Sigmoid colon (tissue), 6 donors: ENCODE measurements at regions not wholly inside any gene's neighbourhood (a gene's known extent, or its start where the extent isn't known, plus 50 kb on each side); places are given as distances from the start of the nearest gene placed in this dataset.

Experiments
- DNase-seq: peaks from one replicate; pipeline ENCODE4 v3.0.0-alpha.2; 2019
- H3K27ac ChIP-seq, 4 donors: fragments of 200-600 bp; sonication (generic); one replicate each; pipeline ENCODE4 v1.5.1; 2016 to 2019; ENCODE audit warnings: mild to moderate bottlenecking in 1 of 4
- H3K27me3 ChIP-seq, 3 donors: fragments of 200-600 bp; sonication (generic); one replicate each; pipeline ENCODE4 v1.5.1; 2019; ENCODE audit warnings: mild to moderate bottlenecking in 1 of 3
- H3K36me3 ChIP-seq, 4 donors: fragments of 200-600 bp; sonication (generic); one replicate each; pipeline ENCODE4 v1.5.1; 2016 to 2019
- H3K4me1 ChIP-seq, 4 donors: fragments of 200-600 bp; sonication (generic); one replicate each; pipeline ENCODE4 v1.5.1; 2017 to 2019
- H3K4me3 ChIP-seq, 4 donors: fragments of 200-600 bp; sonication (generic); one replicate each; pipeline ENCODE4 v1.5.1; 2017 to 2019; ENCODE audit warnings: mild to moderate bottlenecking in 2 of 4, moderate library complexity in 1 of 4
- H3K9me3 ChIP-seq, 4 donors: fragments of 200-600 bp in 3 of 4; sonication (generic) in 3 of 4; one replicate each; pipeline versions ENCODE4 v1.5.1 to v1.6.1; 2013 to 2019
- EP300 ChIP-seq, 4 donors: sonication (generic); formaldehyde crosslinking; IDR thresholded peaks; one replicate each; pipeline ENCODE4 v1.6.1; 2017; ENCODE audit warnings: antibody characterized with exemption in 4 of 4
- POLR2A ChIP-seq, 2 donors: fragments of 450-650 bp; IDR thresholded peaks; one replicate each; pipeline ENCODE4 v1.6.1; 2016; ENCODE audit warnings: antibody characterized with exemption in 2 of 2, mild to moderate bottlenecking in 2 of 2, moderate library complexity in 2 of 2
- POLR2AphosphoS5 ChIP-seq, 4 donors: sonication (generic); formaldehyde crosslinking; IDR thresholded peaks; one replicate each; pipeline ENCODE4 v1.6.1; 2017; ENCODE audit warnings: antibody characterized with exemption in 4 of 4
- WGBS, 2 donors: extraction: QIAGEN DNeasy Blood & Tissue Kit; methylation state at CpG; one replicate each; pipeline ENCODE4 v1.1.7; 2013; 5-methylcytosine and 5-hydroxymethylcytosine counted together
- intact Hi-C: fragments of 100-400 bp; cut with DNase I; formaldehyde crosslinking; loops from one replicate; pipeline ENCODE4 v1.15.1; 2023
- TF ChIP-seq, protein P1 (sequence below), 4 experiments: fragments of 450-650 bp in 3 of 4; fragments of 200-600 bp in 1 of 4; IDR thresholded peaks; one replicate each; pipeline ENCODE4 v1.5.1; 2016 to 2019; ENCODE audit warnings: antibody characterized with exemption in 4 of 4, mild to moderate bottlenecking in 3 of 4, moderate library complexity in 2 of 4
- donor health status: healthy with polysubstance abuse.
- donor health status: healthy.

DNA sequence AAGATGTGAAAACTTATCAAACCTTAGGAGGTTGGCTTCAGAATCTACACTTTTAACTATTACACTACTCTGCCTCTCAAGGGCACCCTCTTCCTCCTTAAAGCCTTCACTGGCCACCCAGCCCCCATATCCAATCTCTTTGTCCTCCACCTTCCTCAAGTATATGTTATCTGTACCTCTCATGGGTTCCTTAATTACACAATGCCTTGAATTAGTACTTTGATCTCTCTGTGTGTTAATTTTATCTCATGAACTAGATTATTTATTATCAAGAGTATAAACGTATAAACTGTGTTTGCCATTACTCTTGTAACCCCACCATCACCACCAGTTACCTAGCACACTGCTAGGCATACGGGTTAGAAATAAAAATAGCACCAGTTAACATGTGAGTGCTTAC lies 83.3 kb downstream of the NCR2 start:
- no peak for TF ChIP-seq POLR2AphosphoS5 (IDR thresholded peaks at IDR 0.05)
- TF ChIP-seq POLR2A (IDR thresholded peaks at IDR 0.05), result no peak
- TF ChIP-seq, protein P1, sequence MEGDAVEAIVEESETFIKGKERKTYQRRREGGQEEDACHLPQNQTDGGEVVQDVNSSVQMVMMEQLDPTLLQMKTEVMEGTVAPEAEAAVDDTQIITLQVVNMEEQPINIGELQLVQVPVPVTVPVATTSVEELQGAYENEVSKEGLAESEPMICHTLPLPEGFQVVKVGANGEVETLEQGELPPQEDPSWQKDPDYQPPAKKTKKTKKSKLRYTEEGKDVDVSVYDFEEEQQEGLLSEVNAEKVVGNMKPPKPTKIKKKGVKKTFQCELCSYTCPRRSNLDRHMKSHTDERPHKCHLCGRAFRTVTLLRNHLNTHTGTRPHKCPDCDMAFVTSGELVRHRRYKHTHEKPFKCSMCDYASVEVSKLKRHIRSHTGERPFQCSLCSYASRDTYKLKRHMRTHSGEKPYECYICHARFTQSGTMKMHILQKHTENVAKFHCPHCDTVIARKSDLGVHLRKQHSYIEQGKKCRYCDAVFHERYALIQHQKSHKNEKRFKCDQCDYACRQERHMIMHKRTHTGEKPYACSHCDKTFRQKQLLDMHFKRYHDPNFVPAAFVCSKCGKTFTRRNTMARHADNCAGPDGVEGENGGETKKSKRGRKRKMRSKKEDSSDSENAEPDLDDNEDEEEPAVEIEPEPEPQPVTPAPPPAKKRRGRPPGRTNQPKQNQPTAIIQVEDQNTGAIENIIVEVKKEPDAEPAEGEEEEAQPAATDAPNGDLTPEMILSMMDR (IDR thresholded peaks at IDR 0.05), result no peak
- TF ChIP-seq EP300 (IDR thresholded peaks at IDR 0.05), result no peak
- intact Hi-C loops, result no loop called here
- H3K27me3 ChIP-seq, result peaks cover 0 to 10% (median 7%) of the 10 kb centered on the region in 3 donors
- H3K4me1 ChIP-seq, result peaks cover 0 to 5% (median 2%) of the 10 kb centered on the region in 4 donors
- no peaks in the 10 kb centered on the region for H3K36me3 ChIP-seq
- 10 to 71% methylated on average over 2 of the region's 2 CpGs for WGBS, 2 donors
- no peak overlapping the region for H3K4me3 ChIP-seq
- H3K9me3 ChIP-seq, result no peaks in the 10 kb centered on the region
- H3K27ac ChIP-seq, result no peak overlapping the region
- DNase-seq, result no peak

DNA sequence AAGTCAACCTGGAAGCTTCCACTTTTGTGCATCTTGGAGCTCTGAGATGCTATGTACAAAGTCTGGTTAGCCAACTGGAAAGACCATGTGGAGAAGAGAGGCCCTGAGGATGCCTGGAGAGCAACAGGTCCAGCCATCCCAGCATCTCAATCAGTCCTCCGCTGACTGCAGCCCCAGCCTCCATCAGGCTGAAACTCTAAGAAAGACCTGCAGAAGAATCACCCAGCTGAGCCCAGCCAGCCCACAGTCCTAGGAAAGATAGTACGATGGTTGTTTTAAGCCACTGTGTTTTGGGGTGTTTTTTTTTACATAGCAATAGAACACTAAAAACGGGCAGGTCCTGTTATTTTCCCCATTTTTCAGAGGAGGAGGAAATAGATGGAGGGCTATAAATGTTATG lies 84.0 kb downstream of the NCR2 start:
- H3K4me3 ChIP-seq, result no peak overlapping the region
- H3K27me3 ChIP-seq, result peaks cover 0 to 10% (median 7%) of the 10 kb centered on the region in 3 donors
- no peaks in the 10 kb centered on the region for H3K9me3 ChIP-seq
- H3K36me3 ChIP-seq, result no peaks in the 10 kb centered on the region
- intact Hi-C loops, result no loop called here
- H3K4me1 ChIP-seq, result peaks cover 0 to 5% (median 2%) of the 10 kb centered on the region in 4 donors
- TF ChIP-seq, protein P1 (IDR thresholded peaks at IDR 0.05), result no peak
- TF ChIP-seq POLR2AphosphoS5 (IDR thresholded peaks at IDR 0.05), result no peak
- no peak for TF ChIP-seq POLR2A (IDR thresholded peaks at IDR 0.05)
- no peak for TF ChIP-seq EP300 (IDR thresholded peaks at IDR 0.05)
- H3K27ac ChIP-seq, result no peak overlapping the region
- 89 to 93% methylated on average over 3 of the region's 3 CpGs for WGBS, 2 donors
- no peak for DNase-seq

DNA sequence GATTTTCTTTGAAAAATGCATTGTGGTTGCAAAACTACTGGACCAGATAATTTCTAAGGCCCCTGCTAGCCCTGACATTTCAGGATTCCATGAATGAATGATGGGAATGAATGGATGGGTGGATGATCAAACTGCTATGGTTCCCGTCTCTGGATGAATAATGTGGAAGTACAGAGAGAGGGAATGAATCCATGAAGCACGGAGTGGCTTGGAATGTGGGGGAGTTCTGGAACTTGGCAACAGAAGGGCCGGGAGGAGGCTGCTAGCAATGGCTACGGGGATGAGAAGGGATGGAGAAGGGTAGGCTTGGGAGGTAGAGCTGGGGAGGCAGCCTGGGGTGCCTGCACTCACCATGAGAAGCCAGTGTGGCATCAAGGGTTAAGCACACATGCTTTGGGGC lies 84.8 kb downstream of the NCR2 start:
- Histone ChIP-seq H3K9me3 (no peaks in the 10 kb centered on the region), H3K27me3 (peaks cover 0 to 6% (median under 1%) of the 10 kb centered on the region in 3 donors), H3K36me3 (no peaks in the 10 kb centered on the region), H3K27ac (no peak overlapping the region), H3K4me1 (peaks cover 0 to 5% (median 2%) of the 10 kb centered on the region in 4 donors), H3K4me3 (no peak overlapping the region)
- intact Hi-C loops, result loop anchor here (5.0 kb wide), 1 partner anchor 37 kb away; no protein-coding TSS in a partner anchor
- 87 to 95% methylated on average over 4 of the region's 4 CpGs for WGBS, 2 donors
- TF ChIP-seq, protein P1 (IDR thresholded peaks at IDR 0.05), result no peak
- TF ChIP-seq POLR2A (IDR thresholded peaks at IDR 0.05), result no peak
- TF ChIP-seq EP300 (IDR thresholded peaks at IDR 0.05), result no peak
- no peak for TF ChIP-seq POLR2AphosphoS5 (IDR thresholded peaks at IDR 0.05)
- DNase-seq, result no peak

DNA sequence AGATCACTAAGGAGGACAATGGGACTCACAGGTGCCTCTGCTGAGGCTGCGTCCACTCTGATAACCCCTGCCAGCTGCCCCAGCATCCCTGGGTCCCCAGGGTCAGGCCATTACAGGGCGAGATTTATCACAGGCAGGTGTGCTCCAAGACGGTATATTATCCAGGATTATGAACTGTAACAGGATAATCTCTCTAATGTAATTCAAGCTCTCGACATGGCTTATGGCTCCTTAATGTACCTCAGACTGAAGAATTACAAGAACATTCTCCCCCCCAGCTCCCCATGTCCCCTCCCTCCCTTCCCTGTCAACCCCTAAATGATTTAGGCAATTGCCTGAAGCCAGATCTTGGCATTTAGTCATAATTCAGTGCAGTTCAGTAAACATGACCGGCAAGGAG lies 86.8 kb downstream of the NCR2 start:
- 27 to 70% methylated on average over 5 of the region's 5 CpGs for WGBS, 2 donors
- Histone ChIP-seq H3K4me1 (peaks cover 0 to 14% (median 9%) of the 10 kb centered on the region in 4 donors), H3K27ac (no peak overlapping the region), H3K4me3 (no peak overlapping the region), H3K27me3 (no peaks in the 10 kb centered on the region), H3K36me3 (no peaks in the 10 kb centered on the region), H3K9me3 (no peaks in the 10 kb centered on the region)
- intact Hi-C loops, result loop anchor here (5.0 kb wide), 1 partner anchor 35 kb away; no protein-coding TSS in a partner anchor
- TF ChIP-seq EP300 (IDR thresholded peaks at IDR 0.05) (no peak), POLR2AphosphoS5 (IDR thresholded peaks at IDR 0.05) (no peak), POLR2A (IDR thresholded peaks at IDR 0.05) (no peak)
- TF ChIP-seq, protein P1 (IDR thresholded peaks at IDR 0.05), result no peak
- no peak for DNase-seq

DNA sequence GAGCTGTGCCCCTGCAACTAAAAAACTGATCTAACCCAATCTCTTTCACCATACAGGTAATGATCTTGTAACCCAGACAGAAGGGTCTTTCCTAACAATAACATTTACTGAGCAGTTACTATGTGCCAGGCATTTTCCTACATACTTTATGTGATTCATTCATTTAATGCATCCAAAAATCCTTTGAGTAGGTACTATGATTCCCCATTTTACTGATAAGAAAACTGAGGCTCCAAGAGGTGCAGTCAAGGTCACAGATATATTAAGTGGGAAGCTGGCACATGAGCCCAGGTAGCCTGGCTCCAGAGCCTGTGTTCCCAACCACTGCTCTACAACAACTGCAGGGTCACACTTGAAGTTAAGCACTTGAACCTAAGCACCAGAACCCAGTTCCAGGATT lies 87.6 kb downstream of the NCR2 start:
- no peaks in the 10 kb centered on the region for H3K36me3 ChIP-seq
- intact Hi-C loops, result loop anchor here (5.0 kb wide), 1 partner anchor 34 kb away; no protein-coding TSS in a partner anchor
- no peak for TF ChIP-seq POLR2A (IDR thresholded peaks at IDR 0.05)
- no peak for TF ChIP-seq POLR2AphosphoS5 (IDR thresholded peaks at IDR 0.05)
- TF ChIP-seq, protein P1 (IDR thresholded peaks at IDR 0.05), result no peak
- TF ChIP-seq EP300 (IDR thresholded peaks at IDR 0.05), result no peak

More for the DNA sequence above, 87.6 kb downstream of the NCR2 start:
- DNase-seq, result no peak
- Histone ChIP-seq H3K27ac (no peak overlapping the region), H3K4me3 (no peak overlapping the region), H3K4me1 (peaks cover 0 to 23% (median 16%) of the 10 kb centered on the region in 4 donors), H3K9me3 (no peaks in the 10 kb centered on the region), H3K27me3 (no peaks in the 10 kb centered on the region)
